ENCODE measurements at regions not wholly inside any gene's neighbourhood (a gene's known extent, or its start where the extent isn't known, plus 50 kb on each side); places are given as distances from the start of the nearest gene placed in this dataset.

DNA sequence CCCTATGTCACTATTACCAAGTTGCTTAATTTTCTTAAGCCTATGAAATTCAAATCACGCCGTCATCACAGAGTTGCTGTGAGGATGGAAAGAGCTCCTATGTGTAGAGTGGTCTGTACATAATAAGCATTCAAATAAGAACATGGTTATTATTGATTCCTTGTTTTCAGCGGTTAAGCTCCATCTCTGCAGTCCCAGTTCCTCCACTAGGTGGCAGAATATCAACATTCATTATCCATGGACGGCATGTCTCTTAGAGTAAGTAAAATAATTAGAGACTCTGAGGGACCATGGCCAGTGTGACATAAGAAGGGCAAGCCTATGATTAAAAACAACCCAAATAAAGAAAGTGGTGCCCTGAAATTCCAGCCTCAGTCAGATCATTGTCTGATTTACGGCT, 132.5 kb upstream of the NHS start:
- TF ChIP-seq RAD21 (IDR thresholded peaks at IDR 0.05; ENCODE audit: low read depth) (peak; percentile 66), TCF12 (IDR thresholded peaks at IDR 0.05; ENCODE audit: low read depth) (no peak)

DNA sequence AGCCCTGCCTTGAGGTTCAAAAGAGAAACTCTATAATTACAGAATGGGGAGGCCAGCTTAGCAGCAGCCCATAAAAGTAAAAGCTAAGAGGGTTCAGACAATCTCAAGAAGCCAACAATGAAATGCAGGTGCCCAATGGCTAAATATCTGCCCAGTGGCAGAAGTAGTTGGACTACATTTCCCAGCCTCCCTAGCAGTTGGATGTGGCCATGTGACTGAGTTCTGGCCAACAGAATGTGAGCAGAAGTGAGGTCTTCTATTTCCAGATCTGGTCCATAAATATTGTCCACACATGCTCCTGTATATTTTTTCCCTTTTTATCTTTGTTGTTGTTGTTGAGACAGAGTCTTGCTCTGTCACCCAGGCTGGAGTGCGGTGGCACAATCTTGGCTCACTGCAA, 127.9 kb upstream of the NHS start:
- TF ChIP-seq, protein P1, sequence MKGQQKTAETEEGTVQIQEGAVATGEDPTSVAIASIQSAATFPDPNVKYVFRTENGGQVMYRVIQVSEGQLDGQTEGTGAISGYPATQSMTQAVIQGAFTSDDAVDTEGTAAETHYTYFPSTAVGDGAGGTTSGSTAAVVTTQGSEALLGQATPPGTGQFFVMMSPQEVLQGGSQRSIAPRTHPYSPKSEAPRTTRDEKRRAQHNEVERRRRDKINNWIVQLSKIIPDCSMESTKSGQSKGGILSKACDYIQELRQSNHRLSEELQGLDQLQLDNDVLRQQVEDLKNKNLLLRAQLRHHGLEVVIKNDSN (IDR thresholded peaks at IDR 0.05) = peak; percentile 89
- TF ChIP-seq YY1 (IDR thresholded peaks at IDR 0.05; ENCODE audit: low read depth) = no peak

DNA sequence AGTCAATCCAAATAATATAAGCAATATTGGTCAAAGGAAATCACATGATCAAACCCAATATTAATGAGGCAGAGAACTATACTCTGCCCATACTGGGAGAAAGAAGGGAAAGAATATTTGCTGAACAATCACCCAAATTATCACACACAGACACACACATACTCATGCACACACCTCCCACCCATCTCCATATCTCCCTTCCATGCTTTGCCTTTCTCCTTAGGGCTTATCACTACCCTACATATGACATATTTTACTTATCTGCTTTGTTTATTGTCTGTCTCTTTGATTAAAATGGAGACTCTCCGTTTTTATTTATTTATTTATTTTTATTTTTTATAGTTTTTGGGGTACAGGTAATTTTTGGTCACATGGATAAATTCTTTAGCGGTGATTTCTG, 112.9 kb upstream of the NHS start:
- no peak for TF ChIP-seq TCF12 (IDR thresholded peaks at IDR 0.05; ENCODE audit: low read depth)
- TF ChIP-seq RAD21 (IDR thresholded peaks at IDR 0.05; ENCODE audit: low read depth) = no peak
- TF ChIP-seq, protein P2, sequence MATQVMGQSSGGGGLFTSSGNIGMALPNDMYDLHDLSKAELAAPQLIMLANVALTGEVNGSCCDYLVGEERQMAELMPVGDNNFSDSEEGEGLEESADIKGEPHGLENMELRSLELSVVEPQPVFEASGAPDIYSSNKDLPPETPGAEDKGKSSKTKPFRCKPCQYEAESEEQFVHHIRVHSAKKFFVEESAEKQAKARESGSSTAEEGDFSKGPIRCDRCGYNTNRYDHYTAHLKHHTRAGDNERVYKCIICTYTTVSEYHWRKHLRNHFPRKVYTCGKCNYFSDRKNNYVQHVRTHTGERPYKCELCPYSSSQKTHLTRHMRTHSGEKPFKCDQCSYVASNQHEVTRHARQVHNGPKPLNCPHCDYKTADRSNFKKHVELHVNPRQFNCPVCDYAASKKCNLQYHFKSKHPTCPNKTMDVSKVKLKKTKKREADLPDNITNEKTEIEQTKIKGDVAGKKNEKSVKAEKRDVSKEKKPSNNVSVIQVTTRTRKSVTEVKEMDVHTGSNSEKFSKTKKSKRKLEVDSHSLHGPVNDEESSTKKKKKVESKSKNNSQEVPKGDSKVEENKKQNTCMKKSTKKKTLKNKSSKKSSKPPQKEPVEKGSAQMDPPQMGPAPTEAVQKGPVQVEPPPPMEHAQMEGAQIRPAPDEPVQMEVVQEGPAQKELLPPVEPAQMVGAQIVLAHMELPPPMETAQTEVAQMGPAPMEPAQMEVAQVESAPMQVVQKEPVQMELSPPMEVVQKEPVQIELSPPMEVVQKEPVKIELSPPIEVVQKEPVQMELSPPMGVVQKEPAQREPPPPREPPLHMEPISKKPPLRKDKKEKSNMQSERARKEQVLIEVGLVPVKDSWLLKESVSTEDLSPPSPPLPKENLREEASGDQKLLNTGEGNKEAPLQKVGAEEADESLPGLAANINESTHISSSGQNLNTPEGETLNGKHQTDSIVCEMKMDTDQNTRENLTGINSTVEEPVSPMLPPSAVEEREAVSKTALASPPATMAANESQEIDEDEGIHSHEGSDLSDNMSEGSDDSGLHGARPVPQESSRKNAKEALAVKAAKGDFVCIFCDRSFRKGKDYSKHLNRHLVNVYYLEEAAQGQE (IDR thresholded peaks at IDR 0.05; ENCODE audit: low read depth) = no peak
- TF ChIP-seq NFIC (IDR thresholded peaks at IDR 0.05) = no peak
- TF ChIP-seq EGR1 (IDR thresholded peaks at IDR 0.05) = no peak
- no peak for TF ChIP-seq CREB1 (IDR thresholded peaks at IDR 0.05; ENCODE audit: low read depth)
- TF ChIP-seq, protein P3, sequence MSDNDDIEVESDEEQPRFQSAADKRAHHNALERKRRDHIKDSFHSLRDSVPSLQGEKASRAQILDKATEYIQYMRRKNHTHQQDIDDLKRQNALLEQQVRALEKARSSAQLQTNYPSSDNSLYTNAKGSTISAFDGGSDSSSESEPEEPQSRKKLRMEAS (IDR thresholded peaks at IDR 0.05) = no peak
- TF ChIP-seq, protein P1 (IDR thresholded peaks at IDR 0.05) = no peak
- TF ChIP-seq EP300 (IDR thresholded peaks at IDR 0.05; ENCODE audit: borderline replicate concordance) = no peak
- TF ChIP-seq ZBTB7A (IDR thresholded peaks at IDR 0.05; ENCODE audit: low read depth) = no peak
- TF ChIP-seq CEBPB (IDR thresholded peaks at IDR 0.05) = no peak
- TF ChIP-seq TAF1 (IDR thresholded peaks at IDR 0.05; ENCODE audit: low read depth) = no peak
- no peak for TF ChIP-seq TEAD4 (IDR thresholded peaks at IDR 0.05)
- TF ChIP-seq YY1 (IDR thresholded peaks at IDR 0.05; ENCODE audit: low read depth) = no peak
- no peak for TF ChIP-seq FOXM1 (IDR thresholded peaks at IDR 0.05; ENCODE audit: borderline replicate concordance, low read depth)

DNA sequence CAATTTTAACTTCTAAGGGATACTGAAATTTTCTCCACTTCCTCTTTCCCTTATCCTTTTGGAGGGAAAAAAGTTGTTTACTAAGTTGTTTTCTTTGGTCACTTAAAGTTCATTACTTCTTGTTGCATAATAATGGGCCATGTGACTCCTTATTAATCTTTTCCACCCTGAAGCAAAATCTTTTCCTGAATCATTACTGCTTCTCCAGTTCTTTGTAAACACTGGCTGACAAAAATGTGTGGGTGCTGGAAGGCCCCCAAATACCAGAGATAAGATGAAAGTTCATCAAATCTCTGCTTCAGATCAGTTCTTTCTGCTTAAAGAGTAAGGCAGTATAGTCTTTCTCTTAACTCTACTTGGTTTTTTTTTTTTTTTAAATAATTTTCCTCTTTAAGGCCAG, 108.9 kb upstream of the NHS start:
- TF ChIP-seq, protein P3 (IDR thresholded peaks at IDR 0.05) = no peak
- TF ChIP-seq TAF1 (IDR thresholded peaks at IDR 0.05; ENCODE audit: low read depth) = no peak
- TF ChIP-seq YY1 (IDR thresholded peaks at IDR 0.05; ENCODE audit: low read depth) = no peak
- TF ChIP-seq TCF12 (IDR thresholded peaks at IDR 0.05; ENCODE audit: low read depth) = no peak
- TF ChIP-seq ZBTB7A (IDR thresholded peaks at IDR 0.05; ENCODE audit: low read depth) = no peak
- no peak for TF ChIP-seq RAD21 (IDR thresholded peaks at IDR 0.05; ENCODE audit: low read depth)
- TF ChIP-seq, protein P1 (IDR thresholded peaks at IDR 0.05) = no peak
- no peak for TF ChIP-seq CEBPB (IDR thresholded peaks at IDR 0.05)
- TF ChIP-seq EP300 (IDR thresholded peaks at IDR 0.05; ENCODE audit: borderline replicate concordance) = no peak
- TF ChIP-seq EGR1 (IDR thresholded peaks at IDR 0.05) = no peak
- no peak for TF ChIP-seq TEAD4 (IDR thresholded peaks at IDR 0.05)
- TF ChIP-seq, protein P2 (IDR thresholded peaks at IDR 0.05; ENCODE audit: low read depth) = no peak
- no peak for TF ChIP-seq NFIC (IDR thresholded peaks at IDR 0.05)
- TF ChIP-seq CREB1 (IDR thresholded peaks at IDR 0.05; ENCODE audit: low read depth) = no peak
- no peak for TF ChIP-seq FOXM1 (IDR thresholded peaks at IDR 0.05; ENCODE audit: borderline replicate concordance, low read depth)

DNA sequence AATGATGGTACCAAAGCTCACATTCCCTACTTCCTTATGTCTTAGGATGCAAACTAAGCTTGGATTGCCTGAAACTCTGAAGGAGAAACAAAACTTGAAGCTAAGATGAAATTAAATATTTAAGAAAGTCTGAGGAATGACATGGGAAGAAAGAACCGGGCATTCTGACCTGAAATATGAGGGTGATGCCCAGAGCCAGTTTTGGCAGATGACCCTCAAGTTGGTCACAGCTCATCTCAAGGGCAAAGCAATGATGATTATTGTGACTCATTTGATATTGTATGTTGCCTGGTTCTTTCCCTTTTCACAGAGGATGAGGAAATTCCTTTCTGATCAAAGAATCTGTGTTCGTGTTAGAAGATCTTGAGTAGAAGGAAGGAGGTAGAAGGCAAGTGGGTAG, 96.0 kb upstream of the NHS start:
- TF ChIP-seq EP300 (IDR thresholded peaks at IDR 0.05; ENCODE audit: borderline replicate concordance) (no peak), CEBPB (IDR thresholded peaks at IDR 0.05) (no peak), EGR1 (IDR thresholded peaks at IDR 0.05) (no peak), FOXM1 (IDR thresholded peaks at IDR 0.05; ENCODE audit: borderline replicate concordance, low read depth) (no peak), NFIC (IDR thresholded peaks at IDR 0.05) (no peak), RAD21 (IDR thresholded peaks at IDR 0.05; ENCODE audit: low read depth) (no peak), YY1 (IDR thresholded peaks at IDR 0.05; ENCODE audit: low read depth) (no peak), TCF12 (IDR thresholded peaks at IDR 0.05; ENCODE audit: low read depth) (no peak), CREB1 (IDR thresholded peaks at IDR 0.05; ENCODE audit: low read depth) (no peak)
- TF ChIP-seq, protein P1 (IDR thresholded peaks at IDR 0.05) = no peak
